ENCODE measurements at regions not wholly inside any gene's neighbourhood (a gene's known extent, or its start where the extent isn't known, plus 50 kb on each side); places are given as distances from the start of the nearest gene placed in this dataset.

DNA sequence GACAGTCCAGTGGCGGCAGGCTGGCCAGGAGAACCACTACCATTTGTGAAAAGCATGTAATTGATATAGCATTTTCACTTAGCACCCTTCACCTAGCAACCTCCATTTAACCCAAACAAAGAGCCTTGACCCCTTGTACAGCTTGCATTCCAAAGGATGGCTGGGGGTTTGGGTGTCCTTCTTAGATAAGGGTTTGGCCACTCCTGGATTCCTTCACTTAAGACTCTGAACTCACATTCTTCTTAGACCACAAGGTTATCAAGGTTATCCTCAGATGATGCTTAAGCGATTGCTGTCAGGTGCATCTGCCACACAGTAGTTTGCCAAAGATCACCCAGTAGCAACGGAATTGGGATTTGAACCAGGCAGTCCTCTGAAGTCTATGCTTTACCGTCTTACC is 102.8 kb downstream of the ZNF664 start:
- no peak overlapping the region for H2AK5ac ChIP-seq (ENCODE audit: insufficient read length, low read length)
- no peak overlapping the region for H2BK15ac ChIP-seq (ENCODE audit: low read depth, low read length)
- H3K9ac ChIP-seq (ENCODE audit: extremely low read depth, insufficient read length, low read length): no peak overlapping the region
- no peak overlapping the region for H3K14ac ChIP-seq (ENCODE audit: insufficient read depth, low read length)
- H2BK20ac ChIP-seq (ENCODE audit: low read depth, low read length, poor library complexity, severe bottlenecking): no peak overlapping the region
- H3K27ac ChIP-seq (ENCODE audit: insufficient read length, low read depth, low read length): no peak overlapping the region
- H3K4me2 ChIP-seq (ENCODE audit: insufficient read depth, insufficient read length, low read length): no peak overlapping the region
- H3T11ph ChIP-seq (ENCODE audit: low read length): no peak overlapping the region
- H3K18ac ChIP-seq (ENCODE audit: insufficient read length, low read depth, low read length): no peak overlapping the region
- H4K91ac ChIP-seq (ENCODE audit: insufficient read length, low read depth, low read length): no peak overlapping the region
- H2BK5ac ChIP-seq (ENCODE audit: insufficient read length, low read length): no peak overlapping the region
- H3K79me2 ChIP-seq (ENCODE audit: insufficient read depth, low read length): no peaks in the 10 kb centered on the region
- H3K27me3 Mint-ChIP-seq (ENCODE audit: low read depth): peaks cover 4% of the 10 kb centered on the region; the same call in 1 of the 2 replicates
- H3K4me1 ChIP-seq (ENCODE audit: insufficient read depth, low read length): peaks cover 14% of the 10 kb centered on the region; the same call in 1 of the 2 replicates
- no peak overlapping the region for H4K5ac ChIP-seq (ENCODE audit: insufficient read length, low read depth, low read length)
- H3K9me3 Mint-ChIP-seq: no peaks in the 10 kb centered on the region
- peak overlapping the region in 1 of 3 experiments; percentile 12; a peak in 1 of 7 replicates for H3K27ac Mint-ChIP-seq
- no peak overlapping the region for H3K4me3 Mint-ChIP-seq
- no peaks in the 10 kb centered on the region for H3K27me3 ChIP-seq (ENCODE audit: insufficient read depth, low read length)
- H3K4ac ChIP-seq (ENCODE audit: low read depth, low read length): no peak overlapping the region
- H2BK120ac ChIP-seq (ENCODE audit: low read depth, low read length, poor library complexity, severe bottlenecking): no peak overlapping the region
- H3K23me2 ChIP-seq (ENCODE audit: insufficient read length, low read depth, low read length, poor library complexity, severe bottlenecking): no peaks in the 10 kb centered on the region
- no peak overlapping the region for H2BK12ac ChIP-seq (ENCODE audit: insufficient read length, low read depth, low read length)
- H4K20me1 ChIP-seq (ENCODE audit: control insufficient read depth, insufficient read depth, insufficient read length): no peaks in the 10 kb centered on the region
- H3K23ac ChIP-seq (ENCODE audit: insufficient read length, low read depth, low read length): no peak overlapping the region
- H3K36me3 Mint-ChIP-seq (ENCODE audit: insufficient read depth in 1 of 3, low read depth in 3 of 3): no peaks in the 10 kb centered on the region
- no CpG with 5 or more reads among the region's 4 CpGs for WGBS (ENCODE audit: extremely low coverage, insufficient read length, low lambda C conversion rate)
- no peak overlapping the region for H2AFZ ChIP-seq (ENCODE audit: low read length)
- H3K56ac ChIP-seq (ENCODE audit: insufficient read length, low read depth, low read length): no peak overlapping the region
- no peaks in the 10 kb centered on the region for H3K9me3 ChIP-seq (ENCODE audit: control insufficient read depth, low read depth, low read length)
- TF ChIP-seq, protein P1, sequence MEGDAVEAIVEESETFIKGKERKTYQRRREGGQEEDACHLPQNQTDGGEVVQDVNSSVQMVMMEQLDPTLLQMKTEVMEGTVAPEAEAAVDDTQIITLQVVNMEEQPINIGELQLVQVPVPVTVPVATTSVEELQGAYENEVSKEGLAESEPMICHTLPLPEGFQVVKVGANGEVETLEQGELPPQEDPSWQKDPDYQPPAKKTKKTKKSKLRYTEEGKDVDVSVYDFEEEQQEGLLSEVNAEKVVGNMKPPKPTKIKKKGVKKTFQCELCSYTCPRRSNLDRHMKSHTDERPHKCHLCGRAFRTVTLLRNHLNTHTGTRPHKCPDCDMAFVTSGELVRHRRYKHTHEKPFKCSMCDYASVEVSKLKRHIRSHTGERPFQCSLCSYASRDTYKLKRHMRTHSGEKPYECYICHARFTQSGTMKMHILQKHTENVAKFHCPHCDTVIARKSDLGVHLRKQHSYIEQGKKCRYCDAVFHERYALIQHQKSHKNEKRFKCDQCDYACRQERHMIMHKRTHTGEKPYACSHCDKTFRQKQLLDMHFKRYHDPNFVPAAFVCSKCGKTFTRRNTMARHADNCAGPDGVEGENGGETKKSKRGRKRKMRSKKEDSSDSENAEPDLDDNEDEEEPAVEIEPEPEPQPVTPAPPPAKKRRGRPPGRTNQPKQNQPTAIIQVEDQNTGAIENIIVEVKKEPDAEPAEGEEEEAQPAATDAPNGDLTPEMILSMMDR (conservative IDR thresholded peaks at IDR 0.05): no peak
- no peaks in the 10 kb centered on the region for H3K79me1 ChIP-seq (ENCODE audit: insufficient read depth, low read depth, low read length, poor library complexity, severe bottlenecking)
- no peak overlapping the region for H4K8ac ChIP-seq (replicated peaks; ENCODE audit: insufficient read length, low read depth, low read length)
- DNase-seq: no peak
- peaks cover 48 to 50% of the 10 kb centered on the region in 2 experiments for H3K4me1 Mint-ChIP-seq

Measured in H9 (cell line).